ENCODE measurements at regions not wholly inside any gene's neighbourhood (a gene's known extent, or its start where the extent isn't known, plus 50 kb on each side); places are given as distances from the start of the nearest gene placed in this dataset.

GRCh38 chr19:29321116-29321515 is 108.2 kb upstream of the UQCRFS1 start:
- TF ChIP-seq CTCF (optimal IDR thresholded peaks at IDR 0.05 in 1 of 3, IDR thresholded peaks at IDR 0.05 in 1 of 3, conservative IDR thresholded peaks at IDR 0.05 in 1 of 3; ENCODE audit: extremely low read depth in 1 of 3, insufficient read depth in 2 of 3, low read length in 3 of 3) (no peak), EZH2 (IDR thresholded peaks at IDR 0.05; ENCODE audit: low read length) (no peak)

Measured in keratinocyte (primary cell).